H1 (cell line): ENCODE measurements at regions not wholly inside any gene's neighbourhood (a gene's known extent, or its start where the extent isn't known, plus 50 kb on each side); places are given as distances from the start of the nearest gene placed in this dataset.

Experiments
- EP300 ChIP-seq, 2 experiments: IDR thresholded peaks; 1 replicate in 1 of 2; 2 replicates in 1 of 2; pipeline ENCODE4 v1.6.1; 2011 to 2012; ENCODE audit warnings: low read depth in 2 of 2, low read length in 2 of 2, mild to moderate bottlenecking in 2 of 2, borderline replicate concordance in 1 of 2, inconsistent platforms in 1 of 2, moderate library complexity in 1 of 2
- EZH2 ChIP-seq: fragments of 200-600 bp; sonication (generic); IDR thresholded peaks from 2 replicates; pipeline ENCODE4 v1.7.1; 2012; ENCODE audit warnings: low read depth, mild to moderate bottlenecking, moderate library complexity, low read length, inconsistent platforms; ENCODE audit not compliant: severe bottlenecking
- FOSL1 ChIP-seq: IDR thresholded peaks from 2 replicates; pipeline ENCODE4 v1.6.1; 2011; ENCODE audit warnings: mild to moderate bottlenecking, low read depth, low read length, moderate library complexity; ENCODE audit not compliant: insufficient read depth
- RAD21 ChIP-seq, 2 experiments: IDR thresholded peaks in 1 of 2; conservative IDR thresholded peaks in 1 of 2; 2 replicates each; pipeline ENCODE4 v1.6.1; 2011; ENCODE audit warnings: low read depth in 2 of 2, low read length in 2 of 2, improper control_type of control experiment in 1 of 2, inconsistent platforms in 1 of 2, mild to moderate bottlenecking in 1 of 2, moderate library complexity in 1 of 2
- SP1 ChIP-seq: IDR thresholded peaks from 2 replicates; pipeline ENCODE4 v1.6.1; 2011; ENCODE audit warnings: low read depth, low read length
- TCF12 ChIP-seq: IDR thresholded peaks from 2 replicates; pipeline ENCODE4 v1.6.1; 2011; ENCODE audit warnings: low read depth, mild to moderate bottlenecking, low read length
- USF2 ChIP-seq: IDR thresholded peaks from 2 replicates; pipeline ENCODE4 v1.6.1; 2011; ENCODE audit warnings: low read length, improper control_type of control experiment
- ZNF274 ChIP-seq: IDR thresholded peaks from 2 replicates; pipeline ENCODE4 v1.7.0; 2012; ENCODE audit warnings: low read length, borderline replicate concordance; ENCODE audit errors: extremely low read depth
- TF ChIP-seq, protein P1 (sequence below), 3 experiments: IDR thresholded peaks; 1 replicate in 2 of 3; 2 replicates in 1 of 3; pipeline versions ENCODE4 v1.5.1 to v1.6.1; 2011; ENCODE audit warnings: low read length in 3 of 3, mild to moderate bottlenecking in 3 of 3, inconsistent platforms in 2 of 3, low read depth in 1 of 3, moderate library complexity in 1 of 3; ENCODE audit not compliant: insufficient read depth in 1 of 3; ENCODE audit errors: control extremely low read depth in 1 of 3

- TF ChIP-seq USF2: no peak
- no peak for TF ChIP-seq TCF12
- TF ChIP-seq FOSL1: no peak
- 0 out of 4 replicates have a peak, but pooled peaks of 1 of the 2 experiments have one; percentile 4 for TF ChIP-seq RAD21 (IDR thresholded peaks at IDR 0.05 in 1 of 2, conservative IDR thresholded peaks at IDR 0.05 in 1 of 2; ENCODE audit: low read depth in 2 of 2, low read length in 2 of 2)
- TF ChIP-seq EZH2: no peak
- TF ChIP-seq ZNF274: no peak
- TF ChIP-seq, protein P1, sequence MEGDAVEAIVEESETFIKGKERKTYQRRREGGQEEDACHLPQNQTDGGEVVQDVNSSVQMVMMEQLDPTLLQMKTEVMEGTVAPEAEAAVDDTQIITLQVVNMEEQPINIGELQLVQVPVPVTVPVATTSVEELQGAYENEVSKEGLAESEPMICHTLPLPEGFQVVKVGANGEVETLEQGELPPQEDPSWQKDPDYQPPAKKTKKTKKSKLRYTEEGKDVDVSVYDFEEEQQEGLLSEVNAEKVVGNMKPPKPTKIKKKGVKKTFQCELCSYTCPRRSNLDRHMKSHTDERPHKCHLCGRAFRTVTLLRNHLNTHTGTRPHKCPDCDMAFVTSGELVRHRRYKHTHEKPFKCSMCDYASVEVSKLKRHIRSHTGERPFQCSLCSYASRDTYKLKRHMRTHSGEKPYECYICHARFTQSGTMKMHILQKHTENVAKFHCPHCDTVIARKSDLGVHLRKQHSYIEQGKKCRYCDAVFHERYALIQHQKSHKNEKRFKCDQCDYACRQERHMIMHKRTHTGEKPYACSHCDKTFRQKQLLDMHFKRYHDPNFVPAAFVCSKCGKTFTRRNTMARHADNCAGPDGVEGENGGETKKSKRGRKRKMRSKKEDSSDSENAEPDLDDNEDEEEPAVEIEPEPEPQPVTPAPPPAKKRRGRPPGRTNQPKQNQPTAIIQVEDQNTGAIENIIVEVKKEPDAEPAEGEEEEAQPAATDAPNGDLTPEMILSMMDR (IDR thresholded peaks at IDR 0.05; ENCODE audit: control extremely low read depth in 1 of 3, insufficient read depth in 1 of 3, low read depth in 1 of 3, low read length in 3 of 3): no peak
- no peak for TF ChIP-seq SP1
- TF ChIP-seq EP300 (IDR thresholded peaks at IDR 0.05; ENCODE audit: borderline replicate concordance in 1 of 2, low read depth in 2 of 2, low read length in 2 of 2): no peak
Observed at GRCh38 chr7:38021892-38022291, 101.5 kb downstream of the EPDR1 start.
